PC-9 (cell line): ENCODE measurements at regions not wholly inside any gene's neighbourhood (a gene's known extent, or its start where the extent isn't known, plus 50 kb on each side); places are given as distances from the start of the nearest gene placed in this dataset.
A peak's percentile ranks its signal among the peaks of the same experiment; 100 is the strongest.

Source experiments
- BruUV-seq: library from RNA; stranded (reverse); fragments of 400-500 nt; replicated peaks from 2 replicates; lab custom pipeline; 2021; lab: Mats Ljungman, UMichigan
- CTCF ChIA-PET: fragments of 300-600 bp; sonication (Branson Sonifier 250); formaldehyde crosslinking; loops from one replicate; lab custom pipeline; 2022; ENCODE audit warnings: antibody characterized with exemption; lab: Charles Lee
- POLR2A ChIA-PET: fragments of 300-600 bp; sonication (Branson Sonifier 250); formaldehyde crosslinking; loops from one replicate; lab custom pipeline; 2022; ENCODE audit warnings: antibody characterized with exemption; ENCODE audit not compliant: unreplicated experiment; lab: Charles Lee
- DNase-seq, 2 experiments: peaks; one replicate each; pipeline versions ENCODE4 v3.0.0 to v3.0.0-alpha.2; 2015 to 2022; ENCODE audit warnings: mixed read lengths in 1 of 2
- H2AFZ ChIP-seq: fragments of 200-600 bp; sonication (generic); 2 replicates; pipeline ENCODE4 v1.8.1; 2017; ENCODE audit warnings: antibody characterized with exemption
- H3F3A ChIP-seq: fragments of 200-600 bp; sonication (generic); 2 replicates; pipeline ENCODE4 v1.8.1; 2017; ENCODE audit warnings: antibody characterized with exemption, mild to moderate bottlenecking, low read depth; ENCODE audit not compliant: insufficient read depth
- H3K27ac ChIP-seq: fragments of 200-600 bp; sonication (generic); 2 replicates; pipeline ENCODE4 v1.6.1; 2016; ENCODE audit warnings: mixed run types
- H3K27me3 ChIP-seq: fragments of 200-600 bp; sonication (generic); 2 replicates; pipeline ENCODE4 v1.6.1; 2016; ENCODE audit warnings: low read depth, mixed run types; ENCODE audit not compliant: insufficient read depth
- H3K36me3 ChIP-seq: fragments of 200-600 bp; sonication (generic); 2 replicates; pipeline ENCODE4 v1.6.1; 2016; ENCODE audit warnings: low read depth, mixed run types
- H3K4me1 ChIP-seq: fragments of 200-600 bp; sonication (generic); replicated peaks from 2 replicates; pipeline ENCODE4 v1.6.1; 2016; ENCODE audit warnings: mixed run types; ENCODE audit not compliant: insufficient read depth
- H3K4me2 ChIP-seq: fragments of 200-600 bp; sonication (generic); 2 replicates; pipeline ENCODE4 v1.6.1; 2017; ENCODE audit warnings: mixed run types
- H3K4me3 ChIP-seq: fragments of 200-600 bp; sonication (generic); 2 replicates; pipeline ENCODE4 v1.6.1; 2016; ENCODE audit warnings: mixed run types
- H3K79me2 ChIP-seq: fragments of 200-600 bp; sonication (generic); 2 replicates; pipeline ENCODE4 v1.6.1; 2017; ENCODE audit warnings: low read depth, mixed run types
- H3K9me2 ChIP-seq: fragments of 200-600 bp; sonication (generic); 2 replicates; pipeline ENCODE4 v1.8.1; 2017; ENCODE audit warnings: mild to moderate bottlenecking; ENCODE audit not compliant: insufficient read depth
- H3K9me3 ChIP-seq: fragments of 200-600 bp; sonication (generic); 2 replicates; pipeline ENCODE4 v1.8.1; 2016; ENCODE audit warnings: low read depth; ENCODE audit not compliant: insufficient read depth
- H4K20me1 ChIP-seq: fragments of 200-600 bp; sonication (generic); 2 replicates; pipeline ENCODE4 v1.8.1; 2017; ENCODE audit not compliant: insufficient read depth
- CTCF ChIP-seq: fragments of 200-600 bp; sonication (generic); conservative IDR thresholded peaks from 2 replicates; pipeline ENCODE4 v1.6.1; 2017; ENCODE audit warnings: mixed run types, antibody characterized with exemption, mild to moderate bottlenecking, moderate library complexity
- EZH2 ChIP-seq: fragments of 200-600 bp; sonication (generic); IDR thresholded peaks from 2 replicates; pipeline ENCODE4 v1.8.0; 2017; ENCODE audit warnings: antibody characterized with exemption, low read depth
- intact Hi-C: fragments of 100-400 bp; cut with micrococcal nuclease; formaldehyde crosslinking; loops from one replicate; pipeline ENCODE4 v1.10.0; 2022; ENCODE audit not compliant: unreplicated experiment

- no peak overlapping the region for H3K27ac ChIP-seq
- CTCF ChIA-PET: no interaction called here
Observed at GRCh38 chr5:74130155-74130897, 504.3 kb downstream of the ARHGEF28 start.

GRCh38 chr5:74127381-74128320, 501.7 kb downstream of the ARHGEF28 start:
- Histone ChIP-seq H4K20me1 (no peaks in the 10 kb centered on the region), H3K9me2 (no peaks in the 10 kb centered on the region), H3K27ac (no peak overlapping the region), H3F3A (no peaks in the 10 kb centered on the region), H3K4me1 (0 out of 2 replicates have a peak, but pooled peaks cover 13% of the 10 kb centered on the region), H3K36me3 (no peaks in the 10 kb centered on the region), H3K4me3 (no peak overlapping the region), H3K27me3 (no peaks in the 10 kb centered on the region), H3K79me2 (no peaks in the 10 kb centered on the region), H2AFZ (no peak overlapping the region; the same call in 1 of the 2 replicates), H3K9me3 (no peaks in the 10 kb centered on the region), H3K4me2 (peak overlapping the region; percentile 42)
- intact Hi-C loops: loop anchor here (2.0 to 5.0 kb wide), 3 partner anchors 93 to 521 kb away; no protein-coding TSS in a partner anchor
- no TSS peak for BruUV-seq
- no peak for TF ChIP-seq EZH2
- TF ChIP-seq CTCF: peak; percentile 32; the same call in 1 of the 2 replicates
- DNase-seq: peak in 1 of 2 experiments; percentile 25
- POLR2A ChIA-PET: no interaction called here
- CTCF ChIA-PET: interaction anchor here (0.6 kb wide), 1 partner anchor 16 kb away, joined by 3 read pairs; no protein-coding TSS in a partner anchor

More at GRCh38 chr5:74130155-74130897, 504.3 kb downstream of the ARHGEF28 start:
- no peaks in the 10 kb centered on the region for H3K79me2 ChIP-seq
- H3K9me2 ChIP-seq: peaks cover 5% of the 10 kb centered on the region; the same call in 1 of the 2 replicates
- H2AFZ ChIP-seq: no peak overlapping the region
- H3K27me3 ChIP-seq: no peaks in the 10 kb centered on the region
- no peak overlapping the region for H3K4me3 ChIP-seq
- no peaks in the 10 kb centered on the region for H3F3A ChIP-seq
- DNase-seq: no peak
- intact Hi-C loops: no loop called here
- H3K9me3 ChIP-seq: no peaks in the 10 kb centered on the region
- POLR2A ChIA-PET: interaction anchor here (0.5 to 0.6 kb wide), 2 partner anchors 96 to 511 kb away, joined by 7 to 12 read pairs; no protein-coding TSS in a partner anchor
- H3K4me2 ChIP-seq: no peak overlapping the region
- BruUV-seq: no TSS peak
- H3K4me1 ChIP-seq: 0 out of 2 replicates have a peak, but pooled peaks cover 13% of the 10 kb centered on the region
- H4K20me1 ChIP-seq: no peaks in the 10 kb centered on the region
- TF ChIP-seq CTCF (no peak), EZH2 (no peak)
- H3K36me3 ChIP-seq: no peaks in the 10 kb centered on the region

- POLR2A ChIA-PET: no interaction called here
- Histone ChIP-seq H4K20me1 (no peaks in the 10 kb centered on the region), H3K36me3 (no peaks in the 10 kb centered on the region), H3F3A (no peaks in the 10 kb centered on the region), H3K79me2 (no peaks in the 10 kb centered on the region), H3K9me3 (no peaks in the 10 kb centered on the region), H3K9me2 (no peaks in the 10 kb centered on the region), H3K4me1 (0 out of 2 replicates have a peak, but pooled peaks cover 13% of the 10 kb centered on the region), H2AFZ (no peak overlapping the region), H3K27ac (no peak overlapping the region), H3K27me3 (no peaks in the 10 kb centered on the region), H3K4me2 (no peak overlapping the region), H3K4me3 (no peak overlapping the region)
- TF ChIP-seq CTCF: no peak
- TF ChIP-seq EZH2: no peak
- intact Hi-C loops: loop anchor here (5.0 kb wide), 1 partner anchor 271 kb away; no protein-coding TSS in a partner anchor
- BruUV-seq: no TSS peak
- peak in 1 of 2 experiments; percentile 38 for DNase-seq
- CTCF ChIA-PET: interaction anchor here (0.6 kb wide), 1 partner anchor 41 kb away, joined by 9 read pairs; no protein-coding TSS in a partner anchor
Observed at GRCh38 chr5:74126294-74126693, 500.3 kb downstream of the ARHGEF28 start.
